ENCODE measurements at regions not wholly inside any gene's neighbourhood (a gene's known extent, or its start where the extent isn't known, plus 50 kb on each side); places are given as distances from the start of the nearest gene placed in this dataset.

DNA sequence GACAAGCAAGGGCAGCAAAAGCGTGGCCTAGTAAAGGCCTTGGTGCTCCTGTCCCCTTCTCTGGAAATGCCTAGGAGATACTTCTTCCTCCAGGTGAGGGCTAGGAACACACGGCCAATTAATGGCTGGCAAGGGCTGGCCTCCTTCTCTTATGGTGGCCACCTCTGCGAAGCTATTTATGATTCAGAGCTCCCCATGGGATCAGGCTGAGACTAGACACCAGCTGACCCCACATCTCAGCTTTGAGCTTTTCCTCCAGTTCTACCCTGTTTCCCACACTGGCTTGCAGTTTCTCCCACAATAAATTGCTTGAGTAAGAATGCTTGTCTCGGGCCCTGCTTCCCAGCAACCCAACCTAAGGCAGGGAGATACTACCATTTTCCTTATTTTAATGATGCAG lies 53.7 kb downstream of the CAMK2N1 start:
- DNase-seq (ENCODE audit: low spot score in 2 of 2) (no peak), ATAC-seq (no peak)
- H3K9me3 Mint-ChIP-seq = no peaks in the 10 kb centered on the region
- no peak overlapping the region for H3K27ac Mint-ChIP-seq
- H3K4me3 Mint-ChIP-seq = no peak overlapping the region
- no peaks in the 10 kb centered on the region for H3K36me3 Mint-ChIP-seq
- H3K4me1 Mint-ChIP-seq = no peaks in the 10 kb centered on the region

DNA sequence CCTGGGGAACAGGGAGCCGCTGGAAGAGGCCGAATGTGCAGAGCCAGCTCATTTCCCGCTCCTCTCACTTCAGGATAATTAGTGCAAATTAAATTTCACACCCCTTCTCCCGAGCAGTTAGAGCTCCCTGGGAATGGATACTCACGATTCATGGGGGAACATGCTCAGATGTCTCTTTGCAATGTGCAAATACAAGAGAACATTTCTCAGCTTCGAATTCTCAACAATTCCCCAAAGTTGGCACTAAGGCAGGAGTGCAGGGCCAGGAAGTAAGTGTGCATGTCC lies 54.9 kb downstream of the CAMK2N1 start:
- no peak overlapping the region for H3K27ac Mint-ChIP-seq
- ATAC-seq = no peak
- no peak overlapping the region for H3K4me3 Mint-ChIP-seq
- DNase-seq (ENCODE audit: low spot score in 2 of 2) = no peak
- no peaks in the 10 kb centered on the region for H3K4me1 Mint-ChIP-seq
- H3K36me3 Mint-ChIP-seq = no peaks in the 10 kb centered on the region
- no peaks in the 10 kb centered on the region for H3K9me3 Mint-ChIP-seq

DNA sequence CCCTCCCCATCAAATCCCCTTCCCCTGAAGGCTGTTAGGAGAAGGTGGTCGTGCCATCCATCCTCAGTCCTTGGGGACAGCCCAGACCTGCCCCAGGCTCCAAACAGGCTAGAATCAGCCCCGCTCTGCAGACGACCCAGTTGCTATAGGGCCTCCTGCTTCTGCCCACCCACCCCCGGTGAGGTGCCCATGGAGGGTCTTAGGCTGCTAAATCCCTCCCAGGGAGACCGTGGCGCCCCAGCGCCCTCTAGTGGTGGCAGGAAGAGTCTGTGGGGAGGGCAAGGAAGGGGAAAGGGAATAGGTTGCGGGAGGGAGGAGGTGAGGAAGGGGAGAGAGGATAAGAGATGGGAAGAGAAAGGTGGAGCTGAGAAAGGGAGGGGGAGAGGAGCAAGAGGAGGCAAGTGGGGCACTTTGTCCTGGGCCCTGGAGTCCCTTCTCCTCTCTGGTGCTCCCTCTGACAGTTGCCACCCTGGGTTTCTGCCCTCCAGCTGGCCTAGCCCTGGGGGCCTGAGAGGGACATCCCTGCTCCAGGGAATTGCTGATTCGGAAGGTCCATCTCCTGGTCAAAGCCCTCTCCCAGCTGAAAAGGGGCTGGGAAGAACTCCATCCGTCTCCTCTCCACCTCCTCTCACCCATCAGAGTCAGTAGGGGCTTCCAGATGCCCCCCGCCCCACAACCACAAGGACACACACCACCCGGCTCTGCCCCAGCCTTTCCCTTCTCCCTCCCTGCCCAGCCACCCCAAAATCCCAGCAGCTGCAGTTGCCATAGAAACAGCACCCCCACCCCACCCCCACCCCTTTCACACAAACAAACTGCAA lies 55.4 kb downstream of the CAMK2N1 start:
- no peaks in the 10 kb centered on the region for H3K36me3 Mint-ChIP-seq
- ATAC-seq (peak; percentile 41), DNase-seq (ENCODE audit: low spot score in 2 of 2) (peak; percentile 29 to 64)
- no peak overlapping the region for H3K27ac Mint-ChIP-seq
- H3K9me3 Mint-ChIP-seq = no peaks in the 10 kb centered on the region
- H3K4me1 Mint-ChIP-seq = no peaks in the 10 kb centered on the region
- no peak overlapping the region for H3K4me3 Mint-ChIP-seq

DNA sequence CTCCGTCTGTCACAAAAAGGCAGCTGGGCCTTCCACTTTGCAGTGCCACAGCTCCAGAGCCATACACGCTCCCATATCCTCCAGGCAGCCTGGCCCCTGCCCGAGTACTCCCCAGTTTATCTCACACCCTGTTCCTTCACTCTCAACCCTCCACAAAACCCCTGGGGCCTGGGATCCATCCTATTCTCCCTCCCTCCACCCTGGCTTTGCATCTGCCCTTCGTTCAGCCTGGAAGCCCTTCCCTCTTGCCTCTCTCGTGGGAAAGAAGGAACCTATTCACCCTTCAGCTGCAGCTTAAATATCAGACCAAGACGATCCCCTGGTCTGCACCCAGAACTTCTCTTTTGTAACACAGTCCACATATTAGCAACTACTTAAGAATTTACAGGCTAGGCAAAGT lies 56.7 kb downstream of the CAMK2N1 start:
- DNase-seq (ENCODE audit: low spot score in 2 of 2) (no peak), ATAC-seq (peak; percentile 19)
- no peak overlapping the region for H3K27ac Mint-ChIP-seq
- H3K4me3 Mint-ChIP-seq = no peak overlapping the region
- H3K4me1 Mint-ChIP-seq = no peaks in the 10 kb centered on the region
- no peaks in the 10 kb centered on the region for H3K36me3 Mint-ChIP-seq
- H3K9me3 Mint-ChIP-seq = no peaks in the 10 kb centered on the region

DNA sequence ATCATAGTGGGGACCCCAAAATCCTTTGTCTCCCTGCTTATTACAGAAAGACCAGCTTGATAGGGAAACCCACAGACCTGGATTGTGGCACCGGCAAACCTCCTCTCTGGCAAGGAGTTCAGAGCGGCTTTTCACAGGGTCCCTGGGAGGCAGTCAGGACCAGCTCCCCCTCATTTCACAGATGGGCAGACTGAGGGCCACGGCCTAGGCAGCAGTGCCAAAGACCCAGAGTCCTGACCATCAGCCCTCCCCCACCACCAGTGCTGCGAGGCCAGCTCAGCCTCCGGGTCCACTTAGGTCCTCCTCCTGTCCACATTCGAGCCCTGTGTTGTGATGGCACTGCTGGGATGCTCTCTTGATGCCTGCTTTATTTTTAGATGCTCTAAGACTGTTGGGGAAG lies 57.2 kb downstream of the CAMK2N1 start:
- DNase-seq (ENCODE audit: low spot score in 2 of 2) (no peak), ATAC-seq (peak; percentile 34)
- no peaks in the 10 kb centered on the region for H3K4me1 Mint-ChIP-seq
- no peaks in the 10 kb centered on the region for H3K9me3 Mint-ChIP-seq
- H3K4me3 Mint-ChIP-seq = no peak overlapping the region
- H3K36me3 Mint-ChIP-seq = no peaks in the 10 kb centered on the region
- H3K27ac Mint-ChIP-seq = no peak overlapping the region

DNA sequence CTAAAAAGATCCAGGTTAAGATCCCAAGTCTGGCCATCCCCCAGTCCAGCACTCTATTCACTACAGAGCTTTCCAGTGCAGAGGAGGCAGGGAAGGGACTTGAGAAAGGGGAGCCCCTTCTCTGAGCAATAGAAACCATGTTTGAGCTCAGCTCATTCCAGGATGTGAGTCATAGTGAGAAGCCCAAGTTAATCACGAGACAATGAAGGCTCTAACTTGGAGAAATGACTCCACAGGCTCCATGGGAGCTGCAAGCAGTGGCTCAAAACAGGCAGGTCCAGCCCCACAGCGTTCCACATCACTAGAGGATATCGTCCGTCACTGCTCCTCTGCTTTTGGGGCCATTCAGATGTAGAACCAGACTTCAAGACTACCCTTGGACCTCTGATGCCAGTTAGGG lies 59.1 kb downstream of the CAMK2N1 start:
- DNase-seq (ENCODE audit: low spot score in 2 of 2) (no peak), ATAC-seq (peak; percentile 81)
- peaks cover 12% of the 10 kb centered on the region for H3K9me3 Mint-ChIP-seq
- H3K27ac Mint-ChIP-seq = no peak overlapping the region
- no peak overlapping the region for H3K4me3 Mint-ChIP-seq
- H3K36me3 Mint-ChIP-seq = no peaks in the 10 kb centered on the region
- no peaks in the 10 kb centered on the region for H3K4me1 Mint-ChIP-seq

DNA sequence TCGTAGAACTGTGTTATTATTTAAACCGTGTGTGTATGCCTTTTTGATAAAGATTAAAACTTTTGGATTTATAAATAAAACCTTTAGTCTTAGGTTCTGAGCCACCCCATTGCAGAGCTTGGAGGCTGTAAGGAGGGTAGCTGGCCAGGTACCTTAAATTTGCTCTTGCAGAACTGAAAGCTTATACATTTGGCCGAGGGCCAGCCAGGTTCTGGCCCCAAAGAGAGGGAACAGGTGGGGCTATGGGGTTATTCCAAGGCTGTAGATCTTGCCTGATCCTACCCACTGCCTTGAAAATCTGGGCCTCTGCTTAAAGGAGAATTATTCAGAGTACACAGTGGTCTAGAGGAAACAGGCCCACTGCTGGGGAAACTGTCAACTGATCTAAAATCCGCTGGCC lies 59.6 kb downstream of the CAMK2N1 start:
- no peak overlapping the region for H3K27ac Mint-ChIP-seq

DNA sequence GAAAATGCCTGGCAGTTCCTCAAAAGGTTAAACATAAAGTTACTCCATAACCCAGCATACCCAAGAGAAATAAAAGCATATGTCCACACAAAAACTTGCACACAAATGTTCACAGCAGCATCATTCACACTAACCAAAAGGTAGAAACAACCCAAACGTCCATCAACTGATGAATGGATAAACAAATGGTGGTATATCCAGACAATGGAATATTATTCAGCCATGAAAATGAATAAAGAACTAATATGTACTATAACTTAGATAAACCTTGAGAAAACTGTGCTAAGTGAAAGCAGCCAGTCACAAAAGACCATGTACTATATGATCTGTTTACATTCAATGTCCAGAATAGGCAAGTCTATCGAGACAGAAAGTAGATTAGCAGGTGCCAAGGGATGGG lies 60.4 kb downstream of the CAMK2N1 start:
- Mint-ChIP-seq H3K27ac (no peak overlapping the region), H3K4me3 (no peak overlapping the region), H3K36me3 (no peaks in the 10 kb centered on the region), H3K4me1 (no peaks in the 10 kb centered on the region), H3K9me3 (peaks cover 12% of the 10 kb centered on the region)
- no peak for ATAC-seq
- DNase-seq (ENCODE audit: low spot score in 2 of 2) = no peak

More for the DNA sequence above, 59.6 kb downstream of the CAMK2N1 start:
- no peaks in the 10 kb centered on the region for H3K36me3 Mint-ChIP-seq
- ATAC-seq (no peak), DNase-seq (ENCODE audit: low spot score in 2 of 2) (no peak)
- no peaks in the 10 kb centered on the region for H3K4me1 Mint-ChIP-seq
- H3K4me3 Mint-ChIP-seq = no peak overlapping the region
- peaks cover 12% of the 10 kb centered on the region for H3K9me3 Mint-ChIP-seq

DNA sequence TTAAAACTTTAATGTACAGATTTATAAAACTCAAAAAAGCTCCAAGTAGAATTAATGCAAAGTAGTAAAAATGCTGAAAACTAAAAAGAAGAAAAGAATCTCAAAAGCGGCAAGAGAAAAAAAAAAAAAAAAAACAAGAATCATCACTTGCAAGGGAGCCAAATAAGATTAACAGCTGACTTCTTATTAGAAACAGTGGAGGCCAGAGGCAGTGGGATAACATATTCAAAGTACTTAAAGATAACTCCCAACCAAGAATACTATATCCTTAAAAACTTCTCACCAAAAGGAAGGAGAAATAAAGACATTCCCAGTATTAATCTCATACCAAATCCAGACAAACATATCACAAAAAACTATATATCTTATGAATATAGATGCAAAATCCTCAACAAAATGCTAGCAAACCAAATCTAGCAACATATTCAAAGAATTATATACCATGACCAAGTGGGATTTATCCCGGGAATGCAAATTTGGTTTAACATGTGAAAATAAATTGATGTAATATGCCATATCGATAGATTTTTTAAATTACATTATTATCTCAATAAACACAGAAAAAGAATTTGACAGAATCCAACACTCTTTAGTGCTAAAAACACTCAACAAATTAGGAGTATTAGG lies 62.7 kb downstream of the CAMK2N1 start:
- H3K4me3 Mint-ChIP-seq = no peak overlapping the region
- peaks cover 12% of the 10 kb centered on the region for H3K9me3 Mint-ChIP-seq
- DNase-seq (ENCODE audit: low spot score in 2 of 2) (no peak), ATAC-seq (no peak)
- no peaks in the 10 kb centered on the region for H3K4me1 Mint-ChIP-seq
- H3K36me3 Mint-ChIP-seq = no peaks in the 10 kb centered on the region
- H3K27ac Mint-ChIP-seq = no peak overlapping the region

DNA sequence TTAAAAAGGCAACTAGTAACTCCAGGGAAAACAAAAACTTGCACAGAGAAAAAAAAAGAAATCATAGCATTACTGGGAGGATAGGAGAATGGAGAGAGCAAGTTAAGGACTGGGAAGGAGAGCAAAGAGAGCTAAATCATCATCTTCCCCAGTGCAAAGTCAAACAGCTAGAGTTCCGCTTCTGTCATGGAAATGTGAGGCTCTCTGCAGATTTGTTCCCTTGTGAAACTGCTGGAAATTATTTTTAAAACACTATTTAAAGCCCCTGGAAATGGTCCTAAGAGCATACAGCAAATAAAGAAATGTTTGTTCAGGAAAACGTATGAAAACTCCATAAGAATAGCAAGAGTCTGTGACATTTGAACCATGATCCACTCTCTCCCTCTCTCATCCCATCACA lies 64.6 kb downstream of the CAMK2N1 start:
- Mint-ChIP-seq H3K4me1 (no peaks in the 10 kb centered on the region), H3K36me3 (no peaks in the 10 kb centered on the region), H3K4me3 (no peak overlapping the region), H3K27ac (no peak overlapping the region), H3K9me3 (peaks cover 12% of the 10 kb centered on the region)
- DNase-seq (ENCODE audit: low spot score in 2 of 2) = no peak
- no peak for ATAC-seq

DNA sequence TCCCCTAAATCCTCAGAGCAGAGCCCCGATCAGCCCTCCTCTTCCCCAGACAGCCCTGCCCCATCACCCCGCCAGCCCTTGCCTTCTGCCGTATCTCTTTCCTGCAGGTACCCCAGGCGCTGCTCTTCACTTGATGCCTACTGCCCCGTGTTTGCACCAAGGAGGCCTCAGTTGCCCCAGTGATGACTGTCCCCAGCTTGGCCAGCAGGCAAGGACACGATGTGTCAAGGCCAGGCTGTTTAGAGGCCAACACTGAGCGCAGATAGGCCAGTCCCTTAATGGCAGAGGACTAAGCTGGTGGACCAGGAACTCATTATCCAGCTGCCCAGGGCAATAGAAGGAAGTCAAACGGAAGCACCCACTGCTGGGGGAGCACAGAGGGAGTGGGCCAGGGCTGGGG lies 68.4 kb downstream of the CAMK2N1 start:
- no peak for ATAC-seq
- no peaks in the 10 kb centered on the region for H3K36me3 Mint-ChIP-seq
- H3K4me3 Mint-ChIP-seq = no peak overlapping the region
- peaks cover 4% of the 10 kb centered on the region for H3K9me3 Mint-ChIP-seq
- H3K4me1 Mint-ChIP-seq = no peaks in the 10 kb centered on the region
- no peak overlapping the region for H3K27ac Mint-ChIP-seq
- DNase-seq (ENCODE audit: low spot score in 2 of 2) = no peak

DNA sequence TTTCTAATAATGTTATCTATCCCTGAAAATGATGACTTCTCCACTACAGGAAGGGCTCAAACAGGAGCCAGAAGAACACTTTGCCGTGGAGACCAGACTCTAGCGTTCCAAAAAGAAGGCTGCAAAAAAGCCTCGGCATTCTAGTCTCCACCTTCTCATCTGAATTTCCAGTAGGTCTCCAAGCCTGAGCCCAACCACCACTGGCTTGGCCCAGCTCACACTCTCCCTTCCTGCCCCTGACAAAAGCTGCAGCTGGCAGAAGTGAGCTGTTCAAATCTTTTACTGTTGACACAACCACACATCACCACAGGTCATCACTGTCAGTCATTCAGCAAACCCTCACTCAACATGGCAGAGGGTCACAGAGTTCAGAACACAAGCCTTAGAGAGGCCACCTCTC lies 69.3 kb downstream of the CAMK2N1 start:
- Mint-ChIP-seq H3K4me3 (no peak overlapping the region), H3K36me3 (no peaks in the 10 kb centered on the region), H3K27ac (no peak overlapping the region), H3K9me3 (no peaks in the 10 kb centered on the region), H3K4me1 (no peaks in the 10 kb centered on the region)
- no peak for ATAC-seq
- DNase-seq (ENCODE audit: low spot score in 2 of 2) = no peak

DNA sequence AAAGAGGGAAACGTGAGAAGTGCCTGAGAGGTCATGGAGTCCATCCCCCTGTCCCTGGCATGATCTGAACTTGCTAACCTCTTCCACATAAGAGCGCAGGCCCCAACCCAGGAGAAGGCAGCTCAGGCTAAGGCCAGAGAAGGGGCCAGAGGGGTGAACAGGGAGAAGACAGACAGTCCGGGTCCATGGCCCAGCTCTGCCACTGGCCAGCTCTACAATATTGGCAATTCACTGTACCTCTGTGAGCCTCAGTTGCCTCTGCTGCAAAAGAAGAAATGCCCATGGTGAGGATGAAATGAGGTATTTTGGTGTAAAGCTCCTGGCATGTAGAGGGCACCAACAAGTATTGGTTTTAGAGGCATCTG lies 72.3 kb downstream of the CAMK2N1 start:
- no peak for DNase-seq (ENCODE audit: low spot score in 2 of 2)
- no peak for ATAC-seq
- no peaks in the 10 kb centered on the region for H3K4me1 Mint-ChIP-seq
- H3K4me3 Mint-ChIP-seq = no peak overlapping the region
- H3K27ac Mint-ChIP-seq = no peak overlapping the region
- H3K36me3 Mint-ChIP-seq = no peaks in the 10 kb centered on the region
- H3K9me3 Mint-ChIP-seq = no peaks in the 10 kb centered on the region

DNA sequence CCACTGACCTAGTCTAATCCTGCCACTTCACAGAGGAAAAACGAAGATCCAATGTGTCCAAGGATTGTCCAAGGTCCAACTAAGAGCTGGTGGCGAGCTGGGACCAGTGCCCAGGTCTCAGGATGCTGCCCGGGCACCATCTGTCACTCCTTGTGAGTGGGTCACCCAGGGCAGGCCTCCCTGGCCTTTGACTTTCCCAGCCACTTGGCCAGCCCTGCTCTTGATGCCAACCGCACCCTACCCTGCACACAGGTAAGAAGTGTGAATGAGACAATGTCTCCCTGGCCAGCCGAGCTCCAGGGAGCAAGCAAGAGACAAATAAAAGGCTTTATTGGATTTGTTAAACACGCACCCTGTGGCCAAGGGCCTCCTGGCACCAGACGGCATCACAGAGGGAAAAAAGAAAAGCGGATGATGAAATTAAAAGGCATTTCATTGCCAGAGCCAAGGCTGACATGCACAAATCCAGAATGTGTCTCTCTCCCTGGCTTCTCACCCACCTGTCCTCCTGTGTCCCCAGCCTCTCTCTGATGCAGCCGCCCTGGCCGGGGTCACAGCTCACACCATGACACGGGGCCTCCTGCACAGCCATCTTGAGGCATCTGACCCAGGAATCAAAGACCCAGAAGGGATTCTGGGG lies 72.8 kb downstream of the CAMK2N1 start:
- no peak for ATAC-seq
- no peaks in the 10 kb centered on the region for H3K9me3 Mint-ChIP-seq
- H3K36me3 Mint-ChIP-seq = no peaks in the 10 kb centered on the region
- no peak overlapping the region for H3K27ac Mint-ChIP-seq
- H3K4me1 Mint-ChIP-seq = no peaks in the 10 kb centered on the region
- H3K4me3 Mint-ChIP-seq = no peak overlapping the region
- no peak for DNase-seq (ENCODE audit: low spot score in 2 of 2)

DNA sequence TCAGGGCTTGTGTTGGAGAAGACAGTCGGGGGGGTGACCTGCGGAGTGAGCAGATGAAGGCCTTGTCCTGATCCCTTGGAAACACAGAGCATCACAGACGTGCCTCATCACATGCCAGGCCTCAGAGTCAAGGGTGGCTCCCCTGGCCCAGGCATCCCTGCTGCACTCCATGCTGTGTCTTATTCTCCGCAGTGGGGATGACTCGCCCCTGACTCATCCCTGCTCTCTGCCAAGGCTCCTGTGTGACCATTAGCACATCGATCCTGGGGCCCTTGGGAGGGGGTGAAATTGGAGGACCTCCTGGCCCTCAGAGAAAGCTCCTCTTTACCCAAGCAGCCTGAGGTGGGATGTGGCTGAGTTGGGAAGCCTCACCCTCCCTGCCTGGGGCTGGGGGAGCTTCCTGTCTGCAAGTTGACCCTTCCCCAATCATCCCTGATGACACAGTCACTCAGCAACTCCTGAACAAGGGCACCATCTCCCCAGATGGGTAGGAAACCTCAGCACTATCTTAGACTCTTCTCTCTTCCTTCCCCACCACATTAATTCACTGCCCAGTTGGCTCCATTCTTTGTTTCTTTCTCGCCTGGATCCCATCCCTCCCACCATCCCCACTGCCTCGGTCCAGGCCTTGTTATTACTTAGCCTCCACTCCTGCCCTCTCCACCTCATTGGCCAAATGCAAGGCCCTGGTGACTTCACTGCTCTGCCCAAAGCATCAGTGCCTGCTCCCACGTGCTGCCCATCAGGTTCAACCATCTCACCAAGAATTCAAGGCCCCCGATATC lies 74.6 kb downstream of the CAMK2N1 start:
- ATAC-seq = peak; percentile 68
- Mint-ChIP-seq H3K27ac (no peak overlapping the region), H3K4me1 (no peaks in the 10 kb centered on the region), H3K36me3 (no peaks in the 10 kb centered on the region), H3K9me3 (no peaks in the 10 kb centered on the region), H3K4me3 (no peak overlapping the region)
- no peak for DNase-seq (ENCODE audit: low spot score in 2 of 2)

DNA sequence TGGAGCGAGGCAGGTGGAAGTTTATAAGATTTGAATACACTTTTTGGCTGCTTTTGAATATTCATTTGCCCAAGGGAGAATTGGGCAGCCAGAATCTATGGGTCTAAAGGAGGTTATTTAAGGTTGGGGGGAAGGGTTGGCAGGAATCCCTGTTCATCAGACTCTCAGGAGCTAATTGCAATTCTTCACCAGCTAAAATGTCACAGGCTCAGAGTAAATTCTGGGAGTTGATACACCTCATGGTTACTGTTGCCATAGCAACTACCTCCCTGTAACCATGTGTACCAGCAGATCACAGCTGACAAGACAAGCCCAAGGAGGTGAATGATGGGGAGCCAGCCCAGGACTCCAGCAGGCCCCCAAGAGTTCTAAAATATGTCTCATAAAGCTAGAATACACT lies 75.5 kb downstream of the CAMK2N1 start:
- ATAC-seq (no peak), DNase-seq (ENCODE audit: low spot score in 2 of 2) (no peak)
- H3K9me3 Mint-ChIP-seq = no peaks in the 10 kb centered on the region
- no peaks in the 10 kb centered on the region for H3K4me1 Mint-ChIP-seq
- no peak overlapping the region for H3K4me3 Mint-ChIP-seq
- no peak overlapping the region for H3K27ac Mint-ChIP-seq
- H3K36me3 Mint-ChIP-seq = no peaks in the 10 kb centered on the region

Data from stimulated activated effector memory CD8-positive, alpha-beta T cell treated with anti-CD3 and anti-CD28 coated beads, Interleukin-12 subunit alpha, Interleukin-12 subunit beta, amount 100 ng/mL, for 72 hours (primary cell).